GM12878 (cell line): ENCODE measurements at regions not wholly inside any gene's neighbourhood (a gene's known extent, or its start where the extent isn't known, plus 50 kb on each side); places are given as distances from the start of the nearest gene placed in this dataset.

Experiments
- ATAC-seq: fragments of 200-7000 bp; cut with Tn5 transposase; 3 replicates; pipeline ENCODE4 v1.9.1; 2020; ENCODE audit warnings: mild to moderate bottlenecking, moderate library complexity
- BruUV-seq: library from RNA; stranded (reverse); fragments of 400-500 nt; replicated peaks from 2 replicates; lab custom pipeline; 2021; lab: Mats Ljungman, UMichigan
- CTCF ChIA-PET: fragments of 300-600 bp; sonication (Branson Sonifier 250); formaldehyde crosslinking; extraction: SDS; loops from one replicate; lab custom pipeline; 2021; ENCODE audit warnings: inconsistent platforms; lab: Yijun Ruan, JAX
- POLR2A ChIA-PET: fragments of 350-600 bp; formaldehyde crosslinking; extraction: SDS; loops from one replicate; lab custom pipeline; 2021; ENCODE audit warnings: inconsistent platforms; lab: Charles Lee
- RAD21 ChIA-PET: fragments of 300-600 bp; sonication (Branson Sonifier 250); formaldehyde crosslinking; loops from one replicate; lab custom pipeline; 2023; ENCODE audit warnings: antibody characterized with exemption; ENCODE audit not compliant: unreplicated experiment; lab: Charles Lee
- SMC1A ChIA-PET: fragments of 300-600 bp; sonication (Branson Sonifier 250); formaldehyde crosslinking; loops from one replicate; lab custom pipeline; 2023; ENCODE audit not compliant: unreplicated experiment, uncharacterized antibody; lab: Charles Lee
- DNase-seq: peaks from one replicate; pipeline ENCODE4 v3.0.0-alpha.2; 2011; ENCODE audit warnings: low read depth, low spot score
- FAIRE-seq: peaks from 3 replicates; lab custom pipeline; 2011; peaks lifted over from hg19 to GRCh38; lab: Jason Lieb, UNC
- H2AFZ ChIP-seq: 2 replicates; pipeline ENCODE4 v1.6.0; 2011; ENCODE audit warnings: low read depth, low read length, control low read depth; ENCODE audit not compliant: control insufficient read depth
- H3K27ac ChIP-seq: 2 replicates; pipeline ENCODE4 v1.5.1; 2011; ENCODE audit warnings: control low read depth; ENCODE audit not compliant: control insufficient read depth, insufficient read depth
- H3K27me3 ChIP-seq, 2 experiments: replicated peaks in 1 of 2; 2 replicates each; pipeline versions ENCODE4 v1.6.0 to v1.6.1; 2011; ENCODE audit warnings: low read length in 1 of 2; ENCODE audit not compliant: control insufficient read depth in 2 of 2, insufficient read depth in 2 of 2
- H3K36me3 ChIP-seq, 2 experiments: 2 replicates each; pipeline ENCODE4 v1.5.1; 2011; ENCODE audit warnings: low read length in 1 of 2; ENCODE audit not compliant: control insufficient read depth in 2 of 2, insufficient read depth in 2 of 2
- H3K4me1 ChIP-seq: 2 replicates; pipeline ENCODE4 v1.6.1; 2011; ENCODE audit warnings: mild to moderate bottlenecking, low read length, moderate library complexity, mixed read lengths; ENCODE audit not compliant: control insufficient read depth, insufficient read depth
- H3K4me2 ChIP-seq: 2 replicates; pipeline ENCODE4 v1.6.0; 2011; ENCODE audit warnings: control low read depth; ENCODE audit not compliant: control insufficient read depth, insufficient read depth
- H3K4me3 ChIP-seq: fragments of 200-600 bp; sonication (generic); 2 replicates; pipeline ENCODE4 v1.5.1; 2016
- H3K79me2 ChIP-seq: 2 replicates; pipeline ENCODE4 v1.6.0; 2011; ENCODE audit warnings: low read length; ENCODE audit not compliant: control insufficient read depth, insufficient read depth
- H3K9ac ChIP-seq: 2 replicates; pipeline ENCODE4 v1.8.0; 2011; ENCODE audit warnings: low read length, control low read depth, mixed read lengths; ENCODE audit not compliant: control insufficient read depth, insufficient read depth
- H3K9me3 ChIP-seq: replicated peaks from 3 replicates; pipeline ENCODE4 v1.5.1; 2011; ENCODE audit warnings: mild to moderate bottlenecking, low read length; ENCODE audit not compliant: control insufficient read depth, insufficient read depth
- H4K20me1 ChIP-seq: 2 replicates; pipeline ENCODE4 v1.6.0; 2011; ENCODE audit not compliant: control insufficient read depth, insufficient read depth
- BACH1 ChIP-seq: fragments of 450-650 bp; IDR thresholded peaks from 2 replicates; pipeline ENCODE4 v1.6.1; 2017; ENCODE audit warnings: mild to moderate bottlenecking, borderline replicate concordance
- CHD4 ChIP-seq: fragments of 200-600 bp; sonication (generic); IDR thresholded peaks from 2 replicates; pipeline ENCODE4 v1.6.1; 2016; ENCODE audit warnings: mild to moderate bottlenecking
- SMAD5 ChIP-seq: IDR thresholded peaks from 2 replicates; pipeline ENCODE4 v1.6.1; 2016; ENCODE audit warnings: antibody characterized with exemption, low read depth
- STAT3 ChIP-seq: IDR thresholded peaks from 2 replicates; pipeline ENCODE4 v1.6.1; 2011; ENCODE audit warnings: low read depth, low read length, improper control_type of control experiment
- SUZ12 ChIP-seq: fragments of 200-600 bp; sonication (generic); IDR thresholded peaks from one replicate; pipeline ENCODE4 v1.6.1; 2018; ENCODE audit warnings: antibody characterized with exemption, mild to moderate bottlenecking; ENCODE audit not compliant: unreplicated experiment
- TCF3 ChIP-seq: IDR thresholded peaks from 2 replicates; pipeline ENCODE4 v1.6.1; 2012; ENCODE audit warnings: low read depth, mild to moderate bottlenecking, low read length, borderline replicate concordance; ENCODE audit not compliant: insufficient read depth
- WGBS: methylation state at CpG from one replicate; pipeline ENCODE4 v1.1.6; 2016; ENCODE audit warnings: low lambda C conversion rate; ENCODE audit not compliant: insufficient replicate concordance, insufficient coverage; ENCODE audit errors: missing lambda C conversion rate; 5-methylcytosine and 5-hydroxymethylcytosine counted together
- in situ Hi-C: fragments of 300-500 bp; cut with MboI; formaldehyde crosslinking; loops from 9 replicates; pipeline ENCODE4 v1.14.3; 2018; ENCODE audit warnings: mixed read lengths
- intact Hi-C: fragments of 100-400 bp; cut with micrococcal nuclease; formaldehyde crosslinking; loops from one replicate; pipeline ENCODE4 v1.14.2; 2022; ENCODE audit not compliant: unreplicated experiment
- TF ChIP-seq, protein P1 (sequence below): IDR thresholded peaks from 2 replicates; pipeline ENCODE4 v1.6.1; 2011; ENCODE audit warnings: borderline replicate concordance, low read depth, mild to moderate bottlenecking, moderate library complexity, mixed read lengths, low read length; ENCODE audit not compliant: insufficient read depth; ENCODE audit errors: extremely low read length
- TF ChIP-seq, protein P2 (sequence below): fragments of 450-650 bp; IDR thresholded peaks from 2 replicates; pipeline ENCODE4 v1.6.1; 2017; ENCODE audit warnings: mild to moderate bottlenecking
- TF ChIP-seq, protein P3 (sequence below): fragments of 450-650 bp; IDR thresholded peaks from 2 replicates; pipeline ENCODE4 v1.6.1; 2017; ENCODE audit warnings: borderline replicate concordance

DNA sequence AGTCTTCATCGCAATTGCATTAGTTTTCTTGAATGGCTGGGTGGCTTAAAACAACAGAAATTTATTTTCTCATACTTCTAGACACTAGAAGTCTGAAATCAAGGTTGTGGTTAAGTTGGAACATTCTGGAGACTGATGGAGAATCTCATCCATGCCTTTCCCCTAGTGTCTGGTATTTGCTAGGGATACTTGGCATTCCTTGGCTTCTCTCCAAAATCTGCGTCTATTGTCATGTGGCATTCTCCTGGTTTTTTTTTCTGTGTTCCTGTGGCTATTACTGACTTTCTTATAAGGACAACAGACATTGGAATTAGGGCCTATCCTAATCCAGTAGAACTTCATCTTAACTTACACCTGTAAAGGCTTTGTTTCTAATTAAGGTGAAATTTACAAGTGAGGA, 272.8 kb upstream of the EPHA5 start:
- no peaks in the 10 kb centered on the region for H3K4me1 ChIP-seq
- H3K27ac ChIP-seq = no peak overlapping the region
- TF ChIP-seq, protein P1, sequence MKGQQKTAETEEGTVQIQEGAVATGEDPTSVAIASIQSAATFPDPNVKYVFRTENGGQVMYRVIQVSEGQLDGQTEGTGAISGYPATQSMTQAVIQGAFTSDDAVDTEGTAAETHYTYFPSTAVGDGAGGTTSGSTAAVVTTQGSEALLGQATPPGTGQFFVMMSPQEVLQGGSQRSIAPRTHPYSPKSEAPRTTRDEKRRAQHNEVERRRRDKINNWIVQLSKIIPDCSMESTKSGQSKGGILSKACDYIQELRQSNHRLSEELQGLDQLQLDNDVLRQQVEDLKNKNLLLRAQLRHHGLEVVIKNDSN = no peak
- TF ChIP-seq SUZ12 (no peak), STAT3 (no peak), CHD4 (no peak), SMAD5 (no peak), TCF3 (no peak), BACH1 (no peak)
- TF ChIP-seq, protein P2, sequence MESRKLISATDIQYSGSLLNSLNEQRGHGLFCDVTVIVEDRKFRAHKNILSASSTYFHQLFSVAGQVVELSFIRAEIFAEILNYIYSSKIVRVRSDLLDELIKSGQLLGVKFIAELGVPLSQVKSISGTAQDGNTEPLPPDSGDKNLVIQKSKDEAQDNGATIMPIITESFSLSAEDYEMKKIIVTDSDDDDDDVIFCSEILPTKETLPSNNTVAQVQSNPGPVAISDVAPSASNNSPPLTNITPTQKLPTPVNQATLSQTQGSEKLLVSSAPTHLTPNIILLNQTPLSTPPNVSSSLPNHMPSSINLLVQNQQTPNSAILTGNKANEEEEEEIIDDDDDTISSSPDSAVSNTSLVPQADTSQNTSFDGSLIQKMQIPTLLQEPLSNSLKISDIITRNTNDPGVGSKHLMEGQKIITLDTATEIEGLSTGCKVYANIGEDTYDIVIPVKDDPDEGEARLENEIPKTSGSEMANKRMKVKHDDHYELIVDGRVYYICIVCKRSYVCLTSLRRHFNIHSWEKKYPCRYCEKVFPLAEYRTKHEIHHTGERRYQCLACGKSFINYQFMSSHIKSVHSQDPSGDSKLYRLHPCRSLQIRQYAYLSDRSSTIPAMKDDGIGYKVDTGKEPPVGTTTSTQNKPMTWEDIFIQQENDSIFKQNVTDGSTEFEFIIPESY = no peak
- TF ChIP-seq, protein P3, sequence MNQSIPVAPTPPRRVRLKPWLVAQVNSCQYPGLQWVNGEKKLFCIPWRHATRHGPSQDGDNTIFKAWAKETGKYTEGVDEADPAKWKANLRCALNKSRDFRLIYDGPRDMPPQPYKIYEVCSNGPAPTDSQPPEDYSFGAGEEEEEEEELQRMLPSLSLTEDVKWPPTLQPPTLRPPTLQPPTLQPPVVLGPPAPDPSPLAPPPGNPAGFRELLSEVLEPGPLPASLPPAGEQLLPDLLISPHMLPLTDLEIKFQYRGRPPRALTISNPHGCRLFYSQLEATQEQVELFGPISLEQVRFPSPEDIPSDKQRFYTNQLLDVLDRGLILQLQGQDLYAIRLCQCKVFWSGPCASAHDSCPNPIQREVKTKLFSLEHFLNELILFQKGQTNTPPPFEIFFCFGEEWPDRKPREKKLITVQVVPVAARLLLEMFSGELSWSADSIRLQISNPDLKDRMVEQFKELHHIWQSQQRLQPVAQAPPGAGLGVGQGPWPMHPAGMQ = no peak
- no peaks in the 10 kb centered on the region for H3K79me2 ChIP-seq
- no peak overlapping the region for H3K4me3 ChIP-seq
- RAD21 ChIA-PET = no interaction called here
- no peak overlapping the region for H2AFZ ChIP-seq
- H3K9me3 ChIP-seq = no peaks in the 10 kb centered on the region
- CTCF ChIA-PET = no interaction called here
- H3K36me3 ChIP-seq = no peaks in the 10 kb centered on the region
- in situ Hi-C loops = no loop called here
- SMC1A ChIA-PET = no interaction called here
- BruUV-seq = no TSS peak
- ATAC-seq = no peak
- WGBS = 0% methylated on average over 2 of the region's 2 CpGs
- H4K20me1 ChIP-seq = no peaks in the 10 kb centered on the region
- H3K27me3 ChIP-seq = no peaks in the 10 kb centered on the region
- H3K4me2 ChIP-seq = no peak overlapping the region
- POLR2A ChIA-PET = no interaction called here
- no peak for FAIRE-seq
- no peak overlapping the region for H3K9ac ChIP-seq
- intact Hi-C loops = no loop called here
- DNase-seq = no peak
